DMS114 treated with DMSO at 0.1 percent for 48 hours (cell line): ENCODE measurements at regions not wholly inside any gene's neighbourhood (a gene's known extent, or its start where the extent isn't known, plus 50 kb on each side); places are given as distances from the start of the nearest gene placed in this dataset.

ENCODE experiments used
- DNase-seq: peaks from one replicate; lab custom pipeline; 2025; ENCODE audit not compliant: unreplicated experiment; lab: John Stamatoyannopoulos, UW

- DNase-seq = no peak
Observed at GRCh38 chr5:20476016-20476415, 488.0 kb upstream of the CDH18 start.

- DNase-seq = no peak
Observed at GRCh38 chr5:20470997-20471396, 483.0 kb upstream of the CDH18 start.

DNA sequence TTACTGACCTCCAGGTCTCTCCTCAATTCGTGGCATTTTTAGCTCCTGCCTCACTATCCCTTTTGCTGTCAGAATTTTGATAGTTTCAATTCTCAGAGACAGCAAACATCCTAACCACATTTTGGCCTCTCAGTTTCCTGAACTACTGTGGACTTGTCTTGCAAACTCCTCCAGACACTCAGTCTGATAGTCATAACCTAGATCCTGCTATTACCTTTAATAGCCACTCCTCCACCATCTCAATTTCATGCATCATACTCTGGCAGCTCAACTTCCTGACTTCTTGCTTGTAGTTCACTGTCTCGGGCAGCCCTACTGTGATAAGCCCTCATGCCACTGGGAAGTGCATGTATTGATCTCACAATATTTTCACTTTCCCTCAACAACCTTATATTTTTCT, 481.8 kb upstream of the CDH18 start:
- DNase-seq = no peak

GRCh38 chr5:20469390-20469789, 481.4 kb upstream of the CDH18 start:
- no peak for DNase-seq

- no peak for DNase-seq
Observed at GRCh38 chr5:20466512-20466911, 478.5 kb upstream of the CDH18 start.

DNA sequence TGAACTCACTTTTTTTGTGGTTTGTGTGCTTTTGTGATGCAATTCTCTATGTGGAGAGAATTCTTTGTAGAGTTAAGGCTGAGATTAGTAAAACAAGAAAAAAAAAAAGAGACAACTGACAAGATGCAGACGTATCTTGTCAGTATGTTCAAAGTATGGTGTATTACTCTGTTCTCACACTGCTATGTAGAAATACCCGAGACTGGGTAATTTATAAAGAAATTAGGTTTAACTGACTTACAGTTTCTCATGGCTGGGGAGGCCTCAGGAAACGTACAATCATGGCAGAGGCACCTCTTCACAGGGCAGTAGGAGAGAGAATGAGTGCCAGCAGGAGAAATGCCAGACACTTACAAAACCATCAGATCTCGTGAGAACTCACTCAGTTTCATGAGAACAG, 475.2 kb upstream of the CDH18 start:
- DNase-seq = no peak

DNA sequence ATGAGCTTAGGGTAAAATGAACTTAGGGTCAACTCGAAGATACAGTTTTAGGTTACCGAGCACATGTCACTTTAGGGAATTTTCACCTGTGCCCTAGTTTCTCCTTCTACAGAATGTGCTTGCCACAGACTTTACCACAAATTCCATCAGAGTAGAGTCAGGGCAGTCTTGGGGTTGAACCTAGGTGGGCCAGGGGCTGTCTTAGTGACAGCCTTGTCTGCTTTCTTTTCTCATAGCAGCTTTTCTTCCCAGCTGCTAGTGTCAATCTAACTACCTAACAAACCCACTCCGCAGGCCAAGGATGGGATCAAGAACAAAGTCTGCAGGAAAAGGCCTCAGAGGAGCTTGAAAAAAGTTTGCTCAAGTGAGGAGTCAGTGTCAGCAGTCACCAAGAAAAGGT, 458.1 kb upstream of the CDH18 start:
- DNase-seq = no peak

DNA sequence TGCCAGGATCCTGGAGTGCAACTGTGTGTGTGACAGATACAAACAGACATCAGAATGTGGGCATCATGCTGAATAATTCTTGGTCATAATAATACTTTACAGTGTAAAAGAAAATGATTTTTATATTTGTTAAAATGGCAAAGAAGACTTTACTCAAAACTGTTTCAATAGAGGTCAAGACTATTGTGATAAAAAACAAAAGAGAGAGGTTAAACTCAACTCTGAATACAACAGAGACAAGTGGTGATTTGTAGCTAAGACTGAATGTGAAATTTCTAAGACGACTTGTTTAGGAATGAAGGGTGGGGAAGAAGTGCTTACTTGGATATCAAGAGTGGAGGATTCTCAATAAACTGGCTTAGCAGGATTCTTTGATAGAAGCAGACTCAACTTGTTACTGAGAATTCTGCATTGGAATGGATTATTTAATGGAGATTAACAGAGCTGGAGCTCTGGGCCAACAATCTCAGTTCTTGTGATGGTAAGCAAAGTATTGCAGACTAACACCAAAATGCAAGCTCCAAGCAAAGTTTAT, 457.4 kb upstream of the CDH18 start:
- DNase-seq = no peak

DNA sequence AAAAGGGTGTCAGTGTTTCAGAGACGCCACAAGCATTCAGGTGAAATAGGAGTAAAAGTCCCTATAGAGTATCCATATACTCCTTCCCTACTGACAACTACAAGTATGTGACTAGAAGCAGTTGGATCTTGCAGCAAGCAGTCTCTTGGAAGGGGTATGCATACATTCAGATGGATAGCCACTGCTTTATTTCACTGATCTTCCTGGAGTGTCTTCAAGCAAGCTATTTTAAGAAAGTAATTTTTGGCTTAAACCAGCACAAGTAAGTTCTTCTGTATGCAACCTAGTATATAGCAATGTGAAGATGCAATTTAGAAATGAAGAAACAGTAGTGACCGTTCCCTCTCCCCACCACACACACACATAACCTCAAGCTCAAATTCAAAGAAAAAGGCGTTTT, 446.8 kb upstream of the CDH18 start:
- DNase-seq = no peak

GRCh38 chr5:20420991-20421595, 433.1 kb upstream of the CDH18 start:
- no peak for DNase-seq
